OCI-LY7 (cell line): ENCODE measurements at regions not wholly inside any gene's neighbourhood (a gene's known extent, or its start where the extent isn't known, plus 50 kb on each side); places are given as distances from the start of the nearest gene placed in this dataset.

Source experiments
- BruUV-seq: library from RNA; stranded (reverse); fragments of 400-500 nt; replicated peaks from 2 replicates; lab custom pipeline; 2021; lab: Mats Ljungman, UMichigan
- CTCF ChIA-PET: fragments of 300-600 bp; sonication (Branson Sonifier 250); formaldehyde crosslinking; loops from one replicate; lab custom pipeline; 2022; ENCODE audit warnings: antibody characterized with exemption; ENCODE audit not compliant: unreplicated experiment; lab: Charles Lee
- POLR2A ChIA-PET: fragments of 300-600 bp; sonication (Branson Sonifier 250); formaldehyde crosslinking; loops from one replicate; lab custom pipeline; 2022; ENCODE audit warnings: antibody characterized with exemption; lab: Charles Lee
- DNase-seq: peaks from one replicate; pipeline ENCODE4 v3.0.0-alpha.2; 2015; ENCODE audit warnings: low spot score
- H2AFZ ChIP-seq: fragments of 200-600 bp; sonication (generic), shearing (Covaris generic); 2 replicates; pipeline ENCODE4 v1.6.1; 2014; ENCODE audit warnings: mild to moderate bottlenecking, antibody characterized with exemption, low read length, moderate library complexity
- H3K27ac ChIP-seq: fragments of 200-600 bp; sonication (generic); 2 replicates; pipeline ENCODE4 v1.5.1; 2014; ENCODE audit warnings: mixed run types, low read depth, mild to moderate bottlenecking, moderate library complexity, low read length, inconsistent platforms; ENCODE audit not compliant: poor library complexity, severe bottlenecking
- H3K36me3 ChIP-seq: fragments of 200-600 bp; sonication (generic); 2 replicates; pipeline ENCODE4 v1.6.1; 2014; ENCODE audit warnings: mild to moderate bottlenecking, antibody characterized with exemption, low read length, moderate library complexity, mixed read lengths; ENCODE audit not compliant: insufficient read depth
- H3K4me1 ChIP-seq: fragments of 200-600 bp; sonication (generic); 2 replicates; pipeline ENCODE4 v1.5.1; 2014; ENCODE audit warnings: mild to moderate bottlenecking, low read length; ENCODE audit not compliant: insufficient read depth, poor library complexity, severe bottlenecking
- H3K4me2 ChIP-seq: fragments of 200-600 bp; sonication (generic); 2 replicates; pipeline ENCODE4 v1.6.1; 2014; ENCODE audit warnings: mild to moderate bottlenecking, low read length
- H3K4me3 ChIP-seq: fragments of 200-600 bp; sonication (generic); 2 replicates; pipeline ENCODE4 v1.5.1; 2014; ENCODE audit warnings: mild to moderate bottlenecking, low read depth, low read length; ENCODE audit not compliant: poor library complexity, severe bottlenecking
- H3K79me2 ChIP-seq: fragments of 200-600 bp; sonication (generic); 2 replicates; pipeline ENCODE4 v1.6.1; 2016; ENCODE audit warnings: low read depth, mild to moderate bottlenecking, low read length, moderate library complexity, mixed read lengths; ENCODE audit not compliant: insufficient read depth
- H3K9me2 ChIP-seq: fragments of 200-600 bp; sonication (generic); 2 replicates; pipeline ENCODE4 v1.6.1; 2016; ENCODE audit warnings: mild to moderate bottlenecking, low read length, mixed read lengths; ENCODE audit not compliant: insufficient read depth
- H3K9me3 ChIP-seq: fragments of 200-600 bp; sonication (generic); 2 replicates; pipeline ENCODE4 v1.6.1; 2014; ENCODE audit warnings: mild to moderate bottlenecking, mixed run types, low read length, mixed read lengths
- H4K20me1 ChIP-seq: fragments of 200-600 bp; sonication (generic); 2 replicates; pipeline ENCODE4 v1.6.1; 2014; ENCODE audit warnings: mild to moderate bottlenecking, antibody characterized with exemption, low read length, moderate library complexity, mixed read lengths; ENCODE audit not compliant: insufficient read depth
- EZH2phosphoT487 ChIP-seq: fragments of 200-600 bp; sonication (generic); IDR thresholded peaks from 2 replicates; pipeline ENCODE4 v1.6.1; 2018; ENCODE audit warnings: low read depth, borderline replicate concordance, mild to moderate bottlenecking, mixed run types, antibody characterized with exemption, low read length, moderate library complexity, mixed read lengths
- intact Hi-C: fragments of 100-400 bp; cut with micrococcal nuclease; formaldehyde crosslinking; loops from one replicate; pipeline ENCODE4 v1.10.0; 2022; ENCODE audit not compliant: unreplicated experiment
- TF ChIP-seq, protein P1 (sequence below): fragments of 200-600 bp; sonication (generic); conservative IDR thresholded peaks from 2 replicates; pipeline ENCODE4 v1.5.1; 2014; ENCODE audit warnings: mild to moderate bottlenecking, antibody characterized with exemption, low read length, moderate library complexity, mixed read lengths

DNA sequence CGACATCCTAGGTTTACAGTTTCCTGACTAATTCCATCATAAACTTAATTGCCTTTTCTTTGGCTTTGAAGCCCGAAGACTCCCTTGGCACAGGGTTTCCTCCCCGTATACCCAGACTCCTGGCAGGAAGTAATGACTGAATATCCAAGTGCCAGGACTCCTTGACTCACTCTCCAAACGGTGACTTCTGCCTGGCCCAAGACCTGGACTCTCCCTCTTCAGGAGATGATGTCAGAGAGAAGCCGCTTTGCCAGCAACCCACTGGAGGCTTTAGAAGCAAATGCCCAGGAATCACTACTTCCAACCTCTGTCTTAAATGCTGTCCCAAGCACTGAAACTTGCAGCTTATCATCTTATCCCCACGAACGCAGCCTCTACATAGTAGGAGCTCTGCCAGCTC lies 146.5 kb downstream of the RGS9 start:
- Histone ChIP-seq H2AFZ (no peak overlapping the region), H3K36me3 (no peaks in the 10 kb centered on the region), H3K27ac (no peak overlapping the region), H3K9me3 (no peaks in the 10 kb centered on the region), H4K20me1 (no peaks in the 10 kb centered on the region), H3K4me2 (no peak overlapping the region), H3K4me1 (no peaks in the 10 kb centered on the region), H3K9me2 (no peaks in the 10 kb centered on the region), H3K4me3 (no peak overlapping the region), H3K79me2 (no peaks in the 10 kb centered on the region)
- ChIA-PET POLR2A (no interaction called here), CTCF (no interaction called here)
- DNase-seq = no peak
- BruUV-seq = no TSS peak
- intact Hi-C loops = no loop called here
- TF ChIP-seq EZH2phosphoT487 = no peak
- TF ChIP-seq, protein P1, sequence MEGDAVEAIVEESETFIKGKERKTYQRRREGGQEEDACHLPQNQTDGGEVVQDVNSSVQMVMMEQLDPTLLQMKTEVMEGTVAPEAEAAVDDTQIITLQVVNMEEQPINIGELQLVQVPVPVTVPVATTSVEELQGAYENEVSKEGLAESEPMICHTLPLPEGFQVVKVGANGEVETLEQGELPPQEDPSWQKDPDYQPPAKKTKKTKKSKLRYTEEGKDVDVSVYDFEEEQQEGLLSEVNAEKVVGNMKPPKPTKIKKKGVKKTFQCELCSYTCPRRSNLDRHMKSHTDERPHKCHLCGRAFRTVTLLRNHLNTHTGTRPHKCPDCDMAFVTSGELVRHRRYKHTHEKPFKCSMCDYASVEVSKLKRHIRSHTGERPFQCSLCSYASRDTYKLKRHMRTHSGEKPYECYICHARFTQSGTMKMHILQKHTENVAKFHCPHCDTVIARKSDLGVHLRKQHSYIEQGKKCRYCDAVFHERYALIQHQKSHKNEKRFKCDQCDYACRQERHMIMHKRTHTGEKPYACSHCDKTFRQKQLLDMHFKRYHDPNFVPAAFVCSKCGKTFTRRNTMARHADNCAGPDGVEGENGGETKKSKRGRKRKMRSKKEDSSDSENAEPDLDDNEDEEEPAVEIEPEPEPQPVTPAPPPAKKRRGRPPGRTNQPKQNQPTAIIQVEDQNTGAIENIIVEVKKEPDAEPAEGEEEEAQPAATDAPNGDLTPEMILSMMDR = no peak

DNA sequence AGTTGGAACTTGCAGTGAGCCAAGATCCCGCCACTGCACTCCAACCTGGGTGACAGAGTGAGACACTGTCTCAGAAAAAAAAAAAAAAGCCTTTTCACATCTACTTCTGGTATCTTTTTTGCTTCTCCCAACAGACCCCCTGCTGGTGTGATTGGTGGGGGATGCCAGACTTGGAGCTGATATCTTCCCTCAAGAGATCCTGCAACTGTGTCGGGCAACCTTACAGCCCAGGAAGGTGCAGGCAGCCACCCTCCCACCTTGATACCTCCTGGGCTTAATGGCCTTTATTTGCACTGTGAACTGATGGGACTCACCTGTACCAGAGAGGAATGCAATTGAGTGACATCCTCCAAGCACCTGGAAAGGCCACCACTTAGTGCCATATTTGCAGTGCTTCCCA lies 142.3 kb downstream of the RGS9 start:
- H2AFZ ChIP-seq = no peak overlapping the region
- ChIA-PET POLR2A (no interaction called here), CTCF (no interaction called here)
- intact Hi-C loops = no loop called here
- TF ChIP-seq, protein P1 = no peak
- TF ChIP-seq EZH2phosphoT487 = no peak
- H3K36me3 ChIP-seq = no peaks in the 10 kb centered on the region
- H3K79me2 ChIP-seq = no peaks in the 10 kb centered on the region
- H3K4me1 ChIP-seq = no peaks in the 10 kb centered on the region
- H3K9me3 ChIP-seq = no peaks in the 10 kb centered on the region
- H3K4me3 ChIP-seq = no peak overlapping the region
- DNase-seq = no peak
- H3K9me2 ChIP-seq = no peaks in the 10 kb centered on the region
- no peaks in the 10 kb centered on the region for H4K20me1 ChIP-seq
- no peak overlapping the region for H3K4me2 ChIP-seq
- no TSS peak for BruUV-seq
- no peak overlapping the region for H3K27ac ChIP-seq

GRCh38 chr17:65278820-65279184 lies 141.6 kb downstream of the RGS9 start:
- ChIA-PET CTCF (no interaction called here), POLR2A (no interaction called here)
- no peak overlapping the region for H2AFZ ChIP-seq
- no peaks in the 10 kb centered on the region for H3K9me3 ChIP-seq
- no TSS peak for BruUV-seq
- no peaks in the 10 kb centered on the region for H4K20me1 ChIP-seq
- no peak overlapping the region for H3K4me3 ChIP-seq
- intact Hi-C loops = no loop called here
- no peak overlapping the region for H3K27ac ChIP-seq
- DNase-seq = no peak
- H3K79me2 ChIP-seq = no peaks in the 10 kb centered on the region
- H3K9me2 ChIP-seq = no peaks in the 10 kb centered on the region
- no peaks in the 10 kb centered on the region for H3K36me3 ChIP-seq
- no peaks in the 10 kb centered on the region for H3K4me1 ChIP-seq
- TF ChIP-seq, protein P1 = no peak
- TF ChIP-seq EZH2phosphoT487 = no peak
- H3K4me2 ChIP-seq = no peak overlapping the region
